NOMO-1 (cell line): ENCODE measurements at regions not wholly inside any gene's neighbourhood (a gene's known extent, or its start where the extent isn't known, plus 50 kb on each side); places are given as distances from the start of the nearest gene placed in this dataset.
"Not testable (repeated sequence)": the region's sequence is repeated elsewhere in the genome, so short reads cannot be mapped to it uniquely, and the experiment has no call there.

Source experiments
- DNase-seq, 2 experiments: peaks; one replicate each; lab custom pipeline; 2025; ENCODE audit not compliant: unreplicated experiment in 2 of 2; lab: John Stamatoyannopoulos, UW

DNA sequence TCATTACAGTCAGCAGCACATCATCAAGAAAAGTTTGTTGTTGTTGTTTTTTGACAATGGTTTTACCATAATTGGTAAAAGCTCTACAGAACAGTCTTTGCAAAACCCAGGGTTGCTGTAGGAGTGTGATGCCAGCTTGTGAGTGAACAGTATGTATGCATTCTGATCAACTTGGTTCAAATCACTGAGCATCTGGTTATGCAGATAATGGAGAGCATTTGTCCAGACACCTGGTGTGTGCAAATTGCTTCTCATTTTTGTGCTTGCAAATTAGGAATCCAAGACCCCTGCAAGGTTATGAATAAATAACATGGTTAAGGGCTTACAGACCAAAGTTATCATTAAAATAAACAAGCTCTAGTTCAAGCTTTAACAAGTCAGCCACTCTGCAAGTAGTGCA lies 448.7 kb upstream of the ACTBL2 start:
- DNase-seq, result no peak

DNA sequence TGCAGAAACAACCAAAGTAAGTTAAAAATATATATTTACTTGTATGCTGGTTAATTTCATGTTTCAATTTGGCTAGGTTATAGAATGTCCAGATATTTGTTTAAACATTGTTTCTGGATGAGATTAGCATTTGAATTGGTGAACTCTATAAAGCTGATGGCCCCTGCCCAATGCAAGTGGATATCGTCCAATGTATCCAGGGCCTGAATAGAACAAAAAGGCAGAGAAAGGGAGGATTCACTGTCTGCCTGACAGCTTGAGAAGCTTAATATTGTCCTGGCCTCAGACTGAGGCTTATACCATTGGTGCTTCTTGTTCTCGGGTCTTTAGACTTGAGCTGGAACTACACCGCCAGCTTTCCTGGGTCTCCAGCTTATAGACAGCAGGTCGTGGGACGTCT lies 446.7 kb upstream of the ACTBL2 start:
- DNase-seq, result no peak

DNA sequence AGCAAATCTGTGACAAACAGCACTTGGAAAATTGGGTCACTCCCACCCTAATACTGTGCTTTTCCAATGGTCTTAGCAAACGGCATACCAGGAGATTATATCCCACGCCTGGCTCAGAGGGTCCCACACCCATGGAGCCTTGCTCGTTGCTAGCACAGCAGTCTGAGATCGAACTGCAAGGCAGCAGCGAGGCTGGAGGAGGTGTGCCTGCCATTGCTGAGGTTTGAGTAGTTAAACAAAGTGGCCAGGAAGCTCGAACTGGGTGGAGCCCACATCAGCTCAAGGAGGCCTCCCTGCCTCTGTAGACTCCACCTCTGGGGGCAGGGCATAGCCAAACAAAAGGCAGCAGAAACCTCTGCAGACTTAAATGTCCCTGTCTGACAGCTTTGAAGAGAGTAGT lies 440.5 kb upstream of the ACTBL2 start:
- not testable (repeated sequence) for DNase-seq

DNA sequence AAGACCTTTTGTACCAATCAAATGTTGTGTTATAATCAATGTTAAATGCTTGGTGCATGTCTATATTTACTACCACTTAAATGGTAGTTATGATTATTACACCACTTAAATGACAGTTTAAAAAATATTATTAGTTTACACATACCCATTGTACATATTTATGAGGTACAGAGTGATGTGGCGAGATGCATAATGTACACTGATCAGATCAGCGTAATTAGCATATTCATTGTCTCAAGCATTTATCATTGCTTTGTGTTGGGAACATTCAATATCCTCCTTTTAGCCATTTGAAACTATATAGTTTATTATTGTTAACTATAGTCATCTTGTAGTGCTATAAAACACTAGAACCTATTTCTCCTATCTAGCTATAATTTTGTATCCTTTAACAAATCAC lies 434.4 kb upstream of the ACTBL2 start:
- DNase-seq, result no peak

DNA sequence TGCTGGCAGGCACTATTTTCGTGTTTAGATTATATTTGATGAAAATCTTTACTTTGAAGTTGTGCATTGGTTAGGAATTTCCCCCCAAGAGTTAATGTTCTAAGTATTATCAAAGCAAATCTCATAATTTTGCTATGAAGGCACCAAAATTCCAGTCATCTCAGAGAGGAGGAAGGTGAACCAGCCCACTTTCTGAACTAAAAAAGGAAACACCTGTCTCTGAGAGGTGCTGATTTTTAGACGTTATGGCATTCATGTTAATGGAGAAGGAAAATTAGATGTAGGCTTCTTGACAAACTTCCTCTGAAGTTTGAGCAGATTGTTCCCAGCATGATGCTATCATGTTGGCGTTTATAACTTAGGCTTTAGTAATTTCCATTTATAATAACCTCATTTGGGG lies 432.9 kb upstream of the ACTBL2 start:
- DNase-seq, result no peak

DNA sequence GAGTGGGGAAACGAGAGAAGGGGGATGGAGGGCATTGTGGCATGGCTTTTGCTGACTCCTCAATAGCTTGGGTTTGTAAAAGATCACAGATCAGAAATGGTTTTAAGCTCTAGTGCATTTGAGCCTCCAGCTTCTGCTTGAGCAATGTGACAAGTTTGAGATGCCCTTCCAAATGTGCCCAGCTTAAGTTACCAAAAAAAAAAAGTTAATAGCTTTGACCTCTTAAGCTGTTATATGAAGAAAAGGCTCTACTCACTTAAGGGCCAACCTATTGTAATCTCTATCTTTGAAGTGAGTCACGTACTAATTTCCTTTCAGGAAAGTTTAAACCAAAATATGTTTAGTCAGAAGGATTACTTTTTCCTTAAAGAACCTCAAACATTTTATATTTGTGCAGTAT lies 428.8 kb upstream of the ACTBL2 start:
- no peak for DNase-seq

DNA sequence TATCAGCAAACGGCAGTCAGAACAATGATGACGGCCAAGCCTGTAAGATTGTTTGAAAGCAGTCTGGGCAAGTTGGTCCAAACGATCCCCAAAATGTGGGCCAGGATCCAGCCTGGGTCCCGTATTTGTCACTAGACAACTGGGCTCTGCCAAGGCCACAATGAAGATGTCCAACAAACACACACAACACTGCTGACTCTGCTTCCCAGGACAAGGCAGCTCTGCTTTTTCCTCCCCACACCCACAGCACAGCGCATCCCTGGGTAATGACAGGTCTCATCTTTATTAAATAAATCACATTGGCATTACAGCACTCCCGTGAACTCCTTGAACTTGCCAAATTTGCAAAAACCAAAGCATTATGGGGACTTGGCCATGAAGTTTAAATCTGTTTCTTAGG lies 424.1 kb upstream of the ACTBL2 start:
- no peak for DNase-seq

DNA sequence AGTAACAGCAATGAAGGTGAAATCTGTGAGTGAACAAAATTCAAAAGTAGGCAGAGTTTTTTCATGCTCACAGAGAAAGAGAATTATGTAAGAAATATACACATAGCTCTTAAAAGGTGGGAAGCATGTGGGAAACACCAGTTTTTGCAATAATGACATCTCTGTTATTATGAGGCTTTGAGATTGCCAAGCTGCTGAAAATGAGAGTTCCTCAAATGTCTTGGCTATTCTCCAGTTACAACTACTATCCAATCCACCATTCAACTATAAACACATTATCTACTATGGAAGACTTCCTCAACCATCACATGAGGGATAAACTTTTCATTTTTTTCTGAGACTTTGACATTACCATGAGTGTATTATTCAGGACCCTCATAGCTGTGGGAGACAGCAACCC lies 420.8 kb upstream of the ACTBL2 start:
- no peak for DNase-seq

DNA sequence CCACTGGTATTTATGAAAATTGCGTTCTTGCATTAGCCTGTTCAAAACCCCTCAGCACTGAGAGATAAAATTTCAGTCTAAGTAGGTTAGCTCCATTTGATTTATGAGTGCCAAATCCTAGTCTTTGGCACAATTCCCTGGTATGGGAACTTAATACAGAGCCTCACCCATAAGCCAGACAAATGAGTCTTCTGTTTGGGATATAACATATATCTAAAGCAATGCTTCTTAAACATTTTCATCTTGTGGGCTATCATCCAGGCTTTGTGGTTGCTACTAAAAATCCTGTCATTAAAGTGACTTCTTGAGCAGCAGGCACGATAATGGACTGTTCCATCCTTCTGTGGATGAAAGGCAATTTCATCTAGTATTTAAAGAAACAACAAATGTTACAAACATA lies 419.5 kb upstream of the ACTBL2 start:
- DNase-seq, result no peak

DNA sequence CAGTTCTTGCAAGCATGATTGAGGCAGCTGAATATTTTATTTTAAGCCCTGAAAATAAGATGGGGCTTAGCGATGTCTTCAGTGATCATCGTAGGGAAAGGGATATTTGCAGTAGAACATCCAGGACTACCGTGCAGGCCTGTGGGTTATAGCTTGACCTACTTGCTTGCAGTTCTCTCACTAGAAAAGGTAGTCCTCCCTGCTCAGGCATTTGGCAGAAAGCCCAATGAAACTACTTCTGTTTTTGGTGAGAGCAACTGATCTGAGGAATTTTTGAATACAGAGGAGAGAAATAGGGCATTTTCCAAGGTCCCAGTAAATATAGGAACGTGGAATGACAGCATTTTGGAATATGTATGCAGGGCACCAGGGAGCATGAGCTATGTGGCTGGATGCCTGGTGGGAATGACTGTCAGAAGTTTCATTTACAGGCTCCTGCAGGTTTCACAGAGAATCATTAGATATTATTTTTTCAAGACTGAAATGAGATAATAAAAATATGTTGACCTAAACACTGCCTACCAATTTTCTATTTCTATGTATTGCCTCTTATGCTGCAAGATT lies 417.9 kb upstream of the ACTBL2 start:
- DNase-seq, result no peak

DNA sequence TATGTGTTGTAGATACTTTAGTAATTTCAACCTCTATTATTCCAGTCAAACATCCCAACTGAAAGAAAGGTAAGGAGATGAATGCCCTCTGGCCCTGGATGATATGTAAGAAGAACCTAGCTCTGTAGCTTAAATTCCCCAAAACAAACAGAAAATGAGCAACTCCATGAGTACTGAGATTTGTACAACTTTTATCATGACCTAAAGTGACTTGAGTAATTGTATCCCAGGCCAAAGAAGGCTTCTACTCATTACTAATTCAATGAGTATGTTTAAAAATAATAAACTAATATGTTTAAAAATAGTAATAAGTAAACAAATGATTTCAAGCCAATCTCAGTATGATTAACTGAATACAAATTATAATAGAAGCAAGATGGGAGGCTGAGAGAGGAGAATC lies 414.0 kb upstream of the ACTBL2 start:
- no peak for DNase-seq

DNA sequence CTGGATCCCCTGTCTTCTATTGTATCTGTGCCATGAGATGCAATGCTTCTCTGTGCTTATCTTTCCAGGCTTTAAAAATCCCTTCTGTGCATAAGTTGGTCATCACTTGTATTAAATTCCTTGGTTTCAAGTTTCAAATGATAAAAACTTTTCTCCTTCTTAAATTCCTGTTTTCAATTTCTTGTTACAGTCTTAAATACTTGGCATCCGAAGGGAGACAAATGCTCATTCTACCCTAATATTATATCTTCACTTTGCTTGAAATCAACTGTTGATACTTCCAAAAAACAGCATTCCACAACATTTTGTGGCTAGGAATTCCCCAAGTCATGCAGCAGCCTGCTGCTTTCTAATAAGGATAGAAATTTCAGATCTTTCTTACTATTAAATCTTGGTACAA lies 413.2 kb upstream of the ACTBL2 start:
- DNase-seq, result no peak

DNA sequence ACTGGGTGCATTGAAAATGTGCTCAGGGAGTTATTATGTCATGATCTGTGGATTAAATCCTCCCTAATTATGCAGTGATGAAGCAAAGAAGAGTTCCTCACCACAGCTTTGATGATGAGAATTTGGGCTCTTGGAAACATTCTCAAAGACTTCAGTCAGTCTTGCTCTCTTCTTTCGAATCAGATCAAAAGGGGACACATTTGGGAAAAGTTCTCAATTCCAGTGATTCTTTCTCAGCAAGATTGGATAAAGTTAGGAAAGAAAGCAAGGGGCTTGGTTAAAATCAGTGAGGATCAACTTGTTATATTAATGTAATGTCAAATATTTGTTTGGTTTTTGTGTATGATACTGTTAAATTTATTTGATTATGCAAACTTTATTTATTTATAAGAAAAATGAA lies 411.3 kb upstream of the ACTBL2 start:
- no peak for DNase-seq

DNA sequence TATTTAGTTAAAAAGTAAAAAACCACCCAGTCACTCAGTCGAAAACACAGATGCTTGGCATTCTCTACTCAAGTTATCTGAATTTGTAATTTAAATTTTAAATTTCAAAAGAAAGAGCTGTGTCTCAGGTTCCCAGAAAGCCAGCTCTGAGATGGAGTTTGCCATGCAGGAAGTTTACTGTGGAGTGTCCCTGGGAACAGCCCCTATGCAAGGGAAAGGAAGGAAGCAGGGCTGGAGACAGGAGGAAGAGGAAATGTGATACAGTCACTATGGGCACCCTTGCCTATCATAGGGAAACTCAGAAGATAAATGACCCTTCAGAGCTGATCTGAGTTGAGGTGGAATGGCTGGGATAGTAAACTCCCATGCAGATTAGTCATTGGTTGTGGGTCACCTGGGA lies 408.8 kb upstream of the ACTBL2 start:
- DNase-seq, result no peak

DNA sequence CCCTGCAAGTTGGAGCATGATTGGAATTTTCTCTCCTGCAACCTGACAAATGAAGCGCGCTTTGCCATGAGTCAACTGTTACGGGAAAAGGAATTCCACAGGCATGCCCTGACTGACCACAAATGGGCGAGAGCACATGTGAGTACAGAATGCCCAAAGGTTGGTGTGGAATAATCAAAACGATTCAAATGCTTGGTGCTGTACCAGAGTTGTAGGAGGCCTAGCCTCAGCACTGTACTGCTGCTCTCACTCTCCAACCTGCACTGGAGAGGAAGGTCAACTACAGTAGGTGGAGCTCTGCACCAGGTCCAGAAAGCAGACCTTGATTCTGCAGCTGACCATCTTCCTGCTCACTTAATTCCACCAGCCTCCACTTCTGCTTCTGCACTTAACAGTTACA lies 406.9 kb upstream of the ACTBL2 start:
- no peak for DNase-seq

DNA sequence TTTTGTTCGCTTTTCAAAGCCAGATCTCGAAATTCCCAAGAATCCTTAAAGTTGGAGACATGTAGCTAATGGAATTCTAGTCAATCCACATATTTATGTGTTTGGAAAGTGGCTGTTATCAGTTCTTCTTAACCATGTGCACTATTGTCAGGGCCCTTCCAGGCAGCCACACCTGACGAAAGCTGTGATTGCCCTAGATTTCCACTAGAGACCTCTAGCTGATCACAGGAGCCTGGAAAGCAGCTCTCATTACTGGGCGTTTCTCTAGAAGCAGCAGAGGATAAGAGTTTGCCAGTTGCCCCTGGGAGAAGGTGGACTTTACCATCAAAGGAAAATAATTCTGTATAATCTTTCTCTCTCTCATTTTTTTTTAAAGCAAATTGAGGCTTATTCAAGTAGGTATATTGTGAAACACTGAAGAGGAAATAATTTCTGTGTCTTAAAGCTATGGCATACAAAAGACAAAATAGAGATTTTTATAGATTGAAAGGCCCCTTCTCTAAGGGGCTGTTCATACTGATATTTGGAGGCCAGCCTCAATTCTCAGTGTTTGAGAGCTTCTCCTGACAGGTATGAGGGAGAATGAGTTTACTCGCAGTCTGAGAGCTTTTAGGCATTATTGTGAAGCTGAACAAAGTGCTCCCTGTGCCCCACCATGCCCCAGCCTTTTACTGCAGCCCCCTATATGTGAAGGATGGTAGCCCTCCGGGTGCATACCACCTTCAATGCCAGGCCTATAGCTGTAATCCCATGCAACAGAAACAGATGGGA lies 405.4 kb upstream of the ACTBL2 start:
- no peak for DNase-seq

DNA sequence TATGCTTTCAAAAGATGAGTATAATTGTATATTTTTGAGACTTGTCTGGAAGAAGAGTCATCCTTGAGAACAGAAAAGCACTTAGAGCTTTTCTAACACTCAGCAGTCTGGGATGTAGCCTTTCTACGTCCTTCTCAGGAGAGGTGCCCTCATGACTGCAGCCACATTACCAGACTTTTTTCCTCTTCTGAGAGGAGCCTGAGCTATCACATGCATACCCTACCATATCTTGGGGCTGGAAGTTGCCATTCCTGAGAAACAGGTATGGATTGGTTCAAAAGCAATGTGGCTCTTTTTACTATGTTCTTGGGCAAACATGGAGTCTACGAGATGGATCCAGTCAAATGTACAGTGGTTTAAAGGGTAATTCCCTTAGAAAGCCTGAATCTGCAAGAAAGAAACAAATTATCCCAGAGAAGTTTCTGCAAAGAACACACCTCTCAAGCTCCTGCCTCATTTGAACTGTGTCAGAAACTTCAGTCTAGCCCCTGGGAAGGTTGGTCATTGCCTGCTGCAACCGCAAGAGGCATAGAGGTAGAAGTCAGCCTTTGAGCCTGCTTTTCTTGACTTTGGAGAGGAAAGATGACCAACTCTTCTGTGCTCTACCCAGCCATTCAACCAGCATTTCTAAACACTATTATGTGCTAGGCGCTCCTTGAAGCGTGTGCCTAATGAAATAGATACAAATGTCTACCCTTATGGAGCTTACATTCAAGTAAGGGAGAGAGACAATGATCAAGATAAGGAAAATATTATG lies 401.9 kb upstream of the ACTBL2 start:
- DNase-seq, result no peak

DNA sequence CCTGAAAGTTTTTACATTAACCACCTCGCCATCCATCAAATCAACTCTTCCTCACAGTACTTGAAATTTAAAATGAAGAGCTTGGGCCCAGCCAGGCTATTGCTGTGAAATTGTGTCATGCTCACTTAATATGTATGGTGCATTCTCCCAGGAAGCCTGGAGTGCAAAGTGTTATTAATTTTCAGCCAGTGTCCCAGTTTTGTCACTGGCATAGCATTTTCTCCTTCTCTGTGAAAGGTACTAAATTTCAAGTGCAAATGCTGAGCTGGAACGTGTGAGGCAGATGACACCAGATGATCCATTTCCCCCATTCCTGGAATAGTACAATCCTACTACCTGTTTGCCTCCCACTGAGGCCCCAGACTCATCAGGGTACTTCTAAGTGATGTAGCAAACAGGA lies 397.6 kb upstream of the ACTBL2 start:
- no peak for DNase-seq

DNA sequence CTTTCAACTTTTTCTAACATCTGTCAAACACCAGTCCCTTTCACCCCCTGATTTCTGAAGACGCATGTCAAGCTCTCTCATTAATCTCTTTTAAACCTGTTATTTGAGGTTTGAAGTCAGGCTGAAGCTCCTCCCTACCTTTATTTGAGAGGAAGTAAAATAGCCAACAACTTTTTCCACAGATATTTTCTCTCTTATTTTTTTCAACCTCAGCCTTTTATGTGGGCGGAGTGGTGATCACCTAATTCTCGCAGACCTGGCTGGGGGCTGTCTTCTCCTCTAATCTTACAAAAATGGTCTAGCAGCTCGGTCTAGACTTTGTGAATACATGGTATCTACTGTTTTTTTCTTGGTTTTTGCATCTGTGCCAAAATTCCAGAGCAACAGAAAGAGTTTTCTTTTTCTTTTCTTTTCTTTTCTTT lies 395.7 kb upstream of the ACTBL2 start:
- no peak for DNase-seq

DNA sequence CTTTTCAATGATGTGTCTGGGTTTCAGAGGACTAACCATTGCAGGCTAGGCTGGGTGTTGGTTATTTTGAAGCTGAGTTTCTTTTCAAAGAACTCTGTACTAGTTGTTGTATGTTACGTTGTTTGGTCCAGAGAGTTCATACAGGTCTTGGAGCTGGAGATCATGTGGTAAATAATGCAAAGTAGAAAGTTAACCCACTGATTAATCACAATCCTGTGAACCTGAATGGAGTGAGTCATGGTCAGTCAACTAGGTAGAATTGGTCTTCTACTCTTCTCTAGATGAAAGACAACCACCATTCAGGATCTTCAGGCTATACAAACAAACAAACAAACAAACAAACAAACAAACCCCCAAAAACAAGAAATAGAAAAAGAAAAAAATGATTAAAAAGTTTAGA lies 388.9 kb upstream of the ACTBL2 start:
- no peak for DNase-seq

DNA sequence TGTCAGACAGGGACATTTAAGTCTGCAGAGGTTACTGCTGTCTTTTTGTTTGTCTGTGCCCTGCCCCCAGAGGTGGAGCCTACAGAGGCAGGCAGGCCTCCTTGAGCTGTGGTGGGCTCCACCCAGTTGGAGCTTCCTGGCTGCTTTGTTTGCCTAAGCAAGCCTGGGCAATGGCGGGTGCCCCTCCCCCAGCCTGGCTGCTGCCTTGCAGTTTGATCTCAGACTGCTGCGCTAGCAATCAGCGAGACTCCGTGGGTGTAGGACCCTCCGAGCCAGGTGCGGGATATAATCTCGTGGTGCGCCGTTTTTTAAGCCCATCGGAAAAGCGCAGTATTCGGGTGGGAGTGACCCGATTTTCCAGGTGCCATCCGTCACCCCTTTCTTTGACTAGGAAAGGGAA lies 387.7 kb upstream of the ACTBL2 start:
- DNase-seq, result not testable (repeated sequence)

DNA sequence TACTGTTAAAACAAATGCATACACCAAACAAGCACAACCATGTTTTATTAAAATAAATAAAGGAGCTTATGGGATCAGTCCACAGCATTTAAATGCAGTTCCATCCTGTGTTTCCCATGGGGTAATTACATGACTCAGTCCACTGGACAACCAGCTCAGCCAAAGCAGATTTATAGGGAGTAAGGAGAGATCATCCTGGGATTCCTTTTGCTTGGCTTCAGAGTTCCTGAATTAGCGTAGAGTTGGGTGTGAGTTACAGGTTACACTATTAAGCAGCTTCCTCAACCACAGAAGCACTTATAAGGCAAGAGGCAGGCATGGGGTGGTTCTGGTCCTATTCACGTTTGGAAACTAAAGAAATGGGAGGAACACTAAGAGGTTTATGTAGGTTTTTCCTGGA lies 381.1 kb upstream of the ACTBL2 start:
- no peak for DNase-seq
